Cardiac fibroblast (primary cell): ENCODE measurements at regions not wholly inside any gene's neighbourhood (a gene's known extent, or its start where the extent isn't known, plus 50 kb on each side); places are given as distances from the start of the nearest gene placed in this dataset.
"Not testable (repeated sequence)": the region's sequence is repeated elsewhere in the genome, so short reads cannot be mapped to it uniquely, and the experiment has no call there.

Experiments used
- DNase-seq, 2 donors: peaks; one replicate each; pipeline versions ENCODE4 v3.0.0 to v3.0.0-alpha.2; 2010; ENCODE audit warnings: low read depth in 2 of 2
- H3K4me3 ChIP-seq, 2 donors: replicated peaks in 1 of 2; 1 replicate in 1 of 2; 2 replicates in 1 of 2; pipeline ENCODE4 v1.5.1; 2011; ENCODE audit warnings: low read depth in 2 of 2, low read length in 2 of 2, mild to moderate bottlenecking in 2 of 2, moderate library complexity in 1 of 2
- CTCF ChIP-seq: IDR thresholded peaks from one replicate; pipeline ENCODE4 v1.5.1; 2011; ENCODE audit warnings: low read depth, mild to moderate bottlenecking, low read length, inconsistent platforms

- no peak for DNase-seq
- no peak for TF ChIP-seq CTCF
- no peak overlapping the region for H3K4me3 ChIP-seq
These were observed 502.0 kb upstream of the DPP6 start for GRCh38 chr7:153550173-153550572.

DNA sequence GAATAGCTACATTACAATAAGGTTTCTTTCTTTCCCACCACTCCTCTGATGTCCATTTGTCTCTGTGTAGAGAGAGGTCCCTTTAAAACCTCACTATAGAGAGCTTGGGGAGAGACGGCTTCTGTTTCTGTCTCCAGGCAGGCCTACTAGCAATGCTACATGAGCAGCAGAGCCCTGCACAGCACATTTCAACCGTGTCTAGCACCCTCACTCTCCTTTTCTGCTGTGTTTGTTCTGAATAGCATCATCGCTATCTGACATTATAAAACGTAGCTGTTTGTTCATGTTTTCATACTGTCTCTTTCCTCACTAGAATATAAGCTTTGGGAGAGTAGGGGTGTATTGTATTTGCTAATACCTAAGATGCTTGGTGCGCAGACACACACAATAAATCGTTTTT lies 487.8 kb upstream of the DPP6 start:
- no peak overlapping the region for H3K4me3 ChIP-seq
- DNase-seq, result no peak
- TF ChIP-seq CTCF, result no peak

DNA sequence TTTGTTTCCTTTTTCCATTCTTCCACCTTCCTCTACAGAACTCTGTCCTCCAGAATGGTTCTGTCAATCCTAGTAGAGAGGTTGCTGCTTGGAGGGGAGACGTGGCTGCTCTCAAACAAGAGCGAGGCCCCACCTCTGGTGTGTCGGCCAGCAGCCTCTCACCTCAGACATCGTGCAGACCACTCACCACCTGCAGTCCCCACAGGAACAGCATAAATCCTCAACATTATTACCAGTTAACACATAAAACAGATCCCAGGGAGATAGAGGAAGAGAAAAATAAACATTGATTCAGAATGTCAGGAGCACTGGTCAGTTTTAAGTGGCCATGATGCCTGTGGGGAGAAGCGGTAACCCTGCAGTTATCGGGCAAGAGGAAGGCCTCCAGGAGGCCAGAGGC lies 485.9 kb upstream of the DPP6 start:
- no peak for DNase-seq
- TF ChIP-seq CTCF, result no peak
- no peak overlapping the region for H3K4me3 ChIP-seq

DNA sequence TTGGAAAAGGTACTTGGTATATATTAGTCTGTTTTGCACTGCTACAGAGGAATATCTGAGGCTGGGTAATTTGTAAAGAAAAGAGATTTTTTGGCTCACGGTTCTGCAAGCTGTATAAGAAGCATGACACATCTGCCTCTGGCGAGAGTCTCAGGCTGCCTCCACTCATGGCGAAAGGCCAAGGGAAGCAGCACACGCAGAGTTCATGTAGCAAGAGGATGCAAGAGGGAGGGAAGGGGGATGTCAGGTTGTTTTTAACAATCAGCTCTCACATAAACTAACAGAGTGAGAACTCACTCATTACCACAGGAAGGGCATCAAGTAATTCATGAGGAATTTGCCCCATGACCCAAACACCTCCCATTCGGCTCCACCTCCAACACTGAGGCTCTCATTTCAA lies 484.8 kb upstream of the DPP6 start:
- peak in 1 of 2 donors; percentile 8 for DNase-seq
- no peak for TF ChIP-seq CTCF
- H3K4me3 ChIP-seq, result no peak overlapping the region

- not testable (repeated sequence) for H3K4me3 ChIP-seq, DNase-seq
These were observed 482.7 kb upstream of the DPP6 start for GRCh38 chr7:153569520-153569919.

GRCh38 chr7:153576096-153576495 lies 476.1 kb upstream of the DPP6 start:
- H3K4me3 ChIP-seq, result no peak overlapping the region
- DNase-seq, result no peak
- TF ChIP-seq CTCF, result no peak

- no peak overlapping the region for H3K4me3 ChIP-seq
- TF ChIP-seq CTCF, result no peak
- DNase-seq, result no peak
These were observed 470.8 kb upstream of the DPP6 start for GRCh38 chr7:153581419-153581818.

DNA sequence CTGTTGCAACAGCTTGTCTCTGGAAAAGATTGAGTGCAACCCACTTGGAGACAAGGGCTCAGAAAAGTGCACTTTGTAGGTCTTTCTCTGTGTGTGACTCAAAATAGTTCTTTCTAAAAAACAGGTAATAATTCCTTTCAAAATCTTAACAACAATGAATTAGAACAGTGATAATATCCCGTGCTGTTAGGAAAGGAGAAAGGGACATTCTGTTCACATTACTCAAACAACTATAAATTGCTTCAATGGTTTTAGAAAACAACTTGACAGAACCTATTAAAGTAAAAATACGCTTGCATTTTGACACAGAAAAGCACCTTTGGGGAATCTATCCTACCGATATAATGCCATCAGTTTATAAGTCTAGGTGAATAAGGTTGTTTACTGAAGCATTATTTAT lies 468.1 kb upstream of the DPP6 start:
- no peak for TF ChIP-seq CTCF
- DNase-seq, result no peak
- H3K4me3 ChIP-seq, result no peak overlapping the region
